Progenitor cell of endocrine pancreas (in vitro differentiated cells): ENCODE measurements at regions not wholly inside any gene's neighbourhood (a gene's known extent, or its start where the extent isn't known, plus 50 kb on each side); places are given as distances from the start of the nearest gene placed in this dataset.

Experiments
- DNase-seq: peaks from one replicate; pipeline ENCODE4 v3.0.0; 2021; ENCODE audit warnings: low spot score; ENCODE audit not compliant: unreplicated experiment
- H3K27ac Mint-ChIP-seq: 2 replicates; pipeline ENCODE4 v1.8.0; 2021; ENCODE audit warnings: mild to moderate bottlenecking, moderate library complexity, mixed read lengths
- H3K27me3 Mint-ChIP-seq: 2 replicates; pipeline ENCODE4 v1.8.0; 2021; ENCODE audit warnings: mixed read lengths
- H3K36me3 Mint-ChIP-seq: 2 replicates; pipeline ENCODE4 v1.8.0; 2022; ENCODE audit warnings: mixed read lengths; ENCODE audit not compliant: insufficient read depth
- H3K4me1 Mint-ChIP-seq: 2 replicates; pipeline ENCODE4 v1.8.0; 2021; ENCODE audit warnings: low read depth, mixed read lengths
- H3K4me3 Mint-ChIP-seq: 2 replicates; pipeline ENCODE4 v1.8.0; 2021; ENCODE audit warnings: low read depth, mild to moderate bottlenecking, moderate library complexity, mixed read lengths
- H3K9me3 Mint-ChIP-seq: 2 replicates; pipeline ENCODE4 v1.8.0; 2021; ENCODE audit warnings: low read depth, mixed read lengths
- TF ChIP-seq, protein P1 (sequence below): fragments of 200-600 bp; sonication (generic); IDR thresholded peaks from one replicate; pipeline ENCODE4 v1.5.0; 2021; ENCODE audit warnings: antibody characterized with exemption, mild to moderate bottlenecking; ENCODE audit not compliant: unreplicated experiment

DNA sequence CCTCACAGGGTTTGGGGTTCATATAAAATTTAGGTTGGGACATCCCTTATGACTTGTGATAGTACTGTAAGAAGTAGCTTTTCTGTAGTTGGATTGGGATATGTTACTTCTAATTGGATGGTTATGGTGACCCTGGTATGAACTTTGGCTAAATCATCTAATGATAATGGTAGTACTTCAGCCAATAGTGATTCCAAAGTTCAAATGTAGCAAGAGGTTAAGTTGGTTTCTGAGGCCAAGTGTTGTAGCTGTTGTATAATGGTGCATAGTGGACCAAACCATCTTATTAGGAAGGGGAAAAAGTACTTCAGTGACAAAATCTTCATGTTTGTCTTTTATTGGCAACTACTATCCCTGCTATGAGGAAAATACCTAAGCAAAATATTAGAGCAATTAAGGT, 542.1 kb upstream of the IGFBP3 start:
- Mint-ChIP-seq H3K27ac (no peak overlapping the region), H3K36me3 (peaks cover 5% of the 10 kb centered on the region), H3K9me3 (peaks cover 42% of the 10 kb centered on the region)

DNA sequence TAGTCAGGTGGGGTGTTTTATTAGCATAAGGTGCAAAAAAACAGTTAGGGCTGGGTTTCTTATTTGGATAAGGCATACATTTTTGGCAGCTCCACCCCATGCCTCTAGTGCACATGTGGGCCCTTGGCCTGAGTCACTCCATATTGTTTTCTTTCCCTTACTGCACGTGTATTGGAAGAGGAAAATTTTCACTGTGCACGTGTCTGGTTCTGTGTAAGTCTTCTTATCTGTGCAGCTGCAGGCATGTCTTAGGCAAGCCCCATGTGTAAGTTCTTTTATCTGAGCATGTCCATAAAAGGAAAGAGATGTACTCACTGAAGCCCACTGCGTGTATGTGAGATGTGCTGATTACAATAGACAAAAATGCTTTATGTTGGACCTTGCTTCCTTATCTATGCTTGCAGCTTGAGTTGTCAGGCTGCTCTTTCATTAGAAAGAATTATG, 540.3 kb upstream of the IGFBP3 start:
- Mint-ChIP-seq H3K4me3 (no peak overlapping the region), H3K27ac (no peak overlapping the region), H3K36me3 (no peaks in the 10 kb centered on the region), H3K27me3 (no peaks in the 10 kb centered on the region), H3K4me1 (no peaks in the 10 kb centered on the region), H3K9me3 (peaks cover 32% of the 10 kb centered on the region)
- DNase-seq: no peak
- TF ChIP-seq, protein P1, sequence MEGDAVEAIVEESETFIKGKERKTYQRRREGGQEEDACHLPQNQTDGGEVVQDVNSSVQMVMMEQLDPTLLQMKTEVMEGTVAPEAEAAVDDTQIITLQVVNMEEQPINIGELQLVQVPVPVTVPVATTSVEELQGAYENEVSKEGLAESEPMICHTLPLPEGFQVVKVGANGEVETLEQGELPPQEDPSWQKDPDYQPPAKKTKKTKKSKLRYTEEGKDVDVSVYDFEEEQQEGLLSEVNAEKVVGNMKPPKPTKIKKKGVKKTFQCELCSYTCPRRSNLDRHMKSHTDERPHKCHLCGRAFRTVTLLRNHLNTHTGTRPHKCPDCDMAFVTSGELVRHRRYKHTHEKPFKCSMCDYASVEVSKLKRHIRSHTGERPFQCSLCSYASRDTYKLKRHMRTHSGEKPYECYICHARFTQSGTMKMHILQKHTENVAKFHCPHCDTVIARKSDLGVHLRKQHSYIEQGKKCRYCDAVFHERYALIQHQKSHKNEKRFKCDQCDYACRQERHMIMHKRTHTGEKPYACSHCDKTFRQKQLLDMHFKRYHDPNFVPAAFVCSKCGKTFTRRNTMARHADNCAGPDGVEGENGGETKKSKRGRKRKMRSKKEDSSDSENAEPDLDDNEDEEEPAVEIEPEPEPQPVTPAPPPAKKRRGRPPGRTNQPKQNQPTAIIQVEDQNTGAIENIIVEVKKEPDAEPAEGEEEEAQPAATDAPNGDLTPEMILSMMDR: no peak

More for the DNA sequence above, 542.1 kb upstream of the IGFBP3 start:
- Mint-ChIP-seq H3K27me3 (no peaks in the 10 kb centered on the region), H3K4me3 (no peak overlapping the region), H3K4me1 (no peaks in the 10 kb centered on the region)
- TF ChIP-seq, protein P1: no peak
- DNase-seq: no peak

DNA sequence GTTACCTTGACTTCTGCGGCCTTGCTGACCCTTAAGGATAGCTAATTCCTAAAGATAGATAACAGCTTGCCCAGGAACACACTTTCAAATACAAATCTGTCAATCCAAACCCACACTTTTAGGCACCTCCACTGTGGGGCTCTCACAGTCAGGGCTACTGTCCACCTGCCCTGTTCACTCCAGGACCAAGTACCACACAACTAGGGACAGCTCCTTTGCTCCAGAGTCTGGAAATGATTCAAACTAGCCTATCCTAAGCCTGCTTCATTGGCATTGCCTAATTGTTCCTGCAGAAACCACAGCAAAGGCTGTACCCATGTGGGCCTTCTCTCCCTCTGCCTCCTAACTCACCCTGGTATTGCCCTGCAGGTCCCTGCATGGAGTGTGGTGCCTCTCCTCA, 538.9 kb upstream of the IGFBP3 start:
- H3K4me1 Mint-ChIP-seq: no peaks in the 10 kb centered on the region
- H3K36me3 Mint-ChIP-seq: no peaks in the 10 kb centered on the region
- DNase-seq: no peak
- peaks cover 32% of the 10 kb centered on the region for H3K9me3 Mint-ChIP-seq
- H3K27ac Mint-ChIP-seq: no peak overlapping the region
- TF ChIP-seq, protein P1: no peak
- no peaks in the 10 kb centered on the region for H3K27me3 Mint-ChIP-seq
- H3K4me3 Mint-ChIP-seq: no peak overlapping the region

DNA sequence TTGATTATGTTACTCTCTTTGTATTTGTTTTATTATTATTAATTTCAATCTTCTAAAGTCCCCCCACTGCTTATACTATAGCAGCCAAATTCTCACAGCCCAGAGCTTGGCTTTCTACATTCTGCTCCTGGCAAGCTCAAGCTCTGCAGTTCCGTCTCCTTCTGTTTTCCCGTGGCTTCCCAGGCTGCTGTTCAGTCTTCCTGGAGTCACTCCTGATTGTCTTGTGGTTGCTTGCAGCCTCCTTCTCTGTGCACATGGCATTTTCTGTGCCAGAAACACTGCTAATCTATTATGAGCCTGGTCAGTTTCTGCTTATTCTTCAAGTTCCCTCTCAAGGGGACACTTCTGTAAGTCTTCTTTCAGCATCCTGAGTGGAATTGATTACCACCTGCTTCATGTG, 533.7 kb upstream of the IGFBP3 start:
- Mint-ChIP-seq H3K4me1 (no peaks in the 10 kb centered on the region), H3K36me3 (no peaks in the 10 kb centered on the region), H3K4me3 (no peak overlapping the region), H3K27ac (no peak overlapping the region), H3K9me3 (peaks cover 12% of the 10 kb centered on the region), H3K27me3 (no peaks in the 10 kb centered on the region)
- DNase-seq: no peak
- TF ChIP-seq, protein P1: no peak

DNA sequence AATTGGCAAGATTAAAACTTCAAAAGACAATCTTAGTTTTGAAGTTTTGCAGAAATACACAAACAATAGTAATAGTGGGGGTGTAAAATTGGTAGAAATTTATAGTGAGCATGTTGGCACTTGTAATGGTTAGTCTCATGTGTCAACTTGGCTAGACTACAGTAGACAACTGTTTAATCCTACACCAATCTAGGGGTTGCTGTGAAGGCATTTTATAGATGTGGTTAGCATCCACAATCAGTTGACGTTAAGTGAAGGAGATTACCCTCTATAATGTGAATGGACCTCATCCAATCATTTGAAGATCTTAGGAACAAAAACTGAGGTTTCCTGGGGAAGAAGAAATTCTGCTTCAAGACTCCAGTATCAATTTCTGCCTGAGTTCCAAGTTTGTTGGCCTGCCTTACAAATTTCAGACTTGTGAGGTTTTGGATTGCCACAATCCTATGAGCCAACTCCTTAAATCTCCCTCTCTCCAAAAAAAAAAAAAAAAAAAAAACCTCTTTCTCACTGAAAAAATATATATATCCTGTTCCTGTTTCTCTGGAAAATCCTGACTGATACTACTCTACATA, 531.6 kb upstream of the IGFBP3 start:
- DNase-seq: no peak
- Mint-ChIP-seq H3K4me1 (no peaks in the 10 kb centered on the region), H3K27ac (no peak overlapping the region), H3K9me3 (peaks cover 17% of the 10 kb centered on the region), H3K4me3 (no peak overlapping the region), H3K27me3 (no peaks in the 10 kb centered on the region), H3K36me3 (no peaks in the 10 kb centered on the region)
- TF ChIP-seq, protein P1: no peak
